ENCODE measurements at regions not wholly inside any gene's neighbourhood (a gene's known extent, or its start where the extent isn't known, plus 50 kb on each side); places are given as distances from the start of the nearest gene placed in this dataset.

- no peak overlapping the region for H3K27ac Mint-ChIP-seq
- no peaks in the 10 kb centered on the region for H3K27me3 Mint-ChIP-seq (ENCODE audit: low read depth)
- no peak overlapping the region for H3K4me3 Mint-ChIP-seq
- ATAC-seq = no peak
- peaks cover 17% of the 10 kb centered on the region for H3K4me1 Mint-ChIP-seq
- no peak for TF ChIP-seq ATF2 (CRISPR knock-in tag; IDR thresholded peaks at IDR 0.05; ENCODE audit: borderline replicate concordance, low read depth)
- no peak for TF ChIP-seq ZNF317 (CRISPR knock-in tag; IDR thresholded peaks at IDR 0.05; ENCODE audit: borderline replicate concordance, low read depth)
- no peak for TF ChIP-seq PREB (CRISPR knock-in tag; IDR thresholded peaks at IDR 0.05; ENCODE audit: borderline replicate concordance)
- no peak for TF ChIP-seq RORB (CRISPR knock-in tag; IDR thresholded peaks at IDR 0.05)
- TF ChIP-seq MLX (CRISPR knock-in tag; IDR thresholded peaks at IDR 0.05) = no peak
- TF ChIP-seq GTF2I (CRISPR knock-in tag; conservative IDR thresholded peaks at IDR 0.05) = no peak
- no peak for TF ChIP-seq TCF7 (CRISPR knock-in tag; IDR thresholded peaks at IDR 0.05; ENCODE audit: low read depth)
- no peak for TF ChIP-seq ETV6 (CRISPR knock-in tag; IDR thresholded peaks at IDR 0.05)
- no peak for TF ChIP-seq ZNF425 (CRISPR knock-in tag; conservative IDR thresholded peaks at IDR 0.05)
- no peaks in the 10 kb centered on the region for H3K9me3 Mint-ChIP-seq
- ChIA-PET POLR2A (no interaction called here), CTCF (no interaction called here)
- DNase-seq (ENCODE audit: low spot score) = no peak
- no peaks in the 10 kb centered on the region for H3K36me3 Mint-ChIP-seq
These were observed 267.0 kb downstream of the NOL4 start for GRCh38 chr18:33957707-33958106.

GRCh38 chr18:33951031-33951430, 273.7 kb downstream of the NOL4 start:
- Mint-ChIP-seq H3K9me3 (no peaks in the 10 kb centered on the region), H3K27me3 (ENCODE audit: low read depth) (no peaks in the 10 kb centered on the region), H3K4me3 (no peak overlapping the region), H3K36me3 (no peaks in the 10 kb centered on the region), H3K4me1 (no peaks in the 10 kb centered on the region), H3K27ac (no peak overlapping the region)
- ChIA-PET CTCF (no interaction called here), POLR2A (no interaction called here)
- no peak for DNase-seq (ENCODE audit: low spot score)
- TF ChIP-seq OVOL2 (CRISPR knock-in tag; IDR thresholded peaks at IDR 0.05; ENCODE audit: borderline replicate concordance) = no peak
- TF ChIP-seq MLX (CRISPR knock-in tag; IDR thresholded peaks at IDR 0.05) = no peak
- no peak for TF ChIP-seq USF1 (CRISPR knock-in tag; IDR thresholded peaks at IDR 0.05)
- no peak for TF ChIP-seq FOXK1 (CRISPR knock-in tag; IDR thresholded peaks at IDR 0.05)
- no peak for TF ChIP-seq FOXP1 (CRISPR knock-in tag; IDR thresholded peaks at IDR 0.05; ENCODE audit: borderline replicate concordance)
- no peak for TF ChIP-seq ATF1 (CRISPR knock-in tag; IDR thresholded peaks at IDR 0.05)
- ATAC-seq = no peak

- ChIA-PET POLR2A (no interaction called here), CTCF (no interaction called here)
- H3K36me3 Mint-ChIP-seq = no peaks in the 10 kb centered on the region
- no peaks in the 10 kb centered on the region for H3K4me1 Mint-ChIP-seq
- ATAC-seq (no peak), DNase-seq (ENCODE audit: low spot score) (no peak)
- no peak overlapping the region for H3K4me3 Mint-ChIP-seq
- H3K27ac Mint-ChIP-seq = no peak overlapping the region
- no peaks in the 10 kb centered on the region for H3K27me3 Mint-ChIP-seq (ENCODE audit: low read depth)
- H3K9me3 Mint-ChIP-seq = no peaks in the 10 kb centered on the region
- TF ChIP-seq MAX (CRISPR knock-in tag; IDR thresholded peaks at IDR 0.05) (no peak), TEAD1 (CRISPR knock-in tag; IDR thresholded peaks at IDR 0.05) (no peak), RELA (CRISPR knock-in tag; IDR thresholded peaks at IDR 0.05; ENCODE audit: borderline replicate concordance) (no peak), AR (CRISPR knock-in tag; IDR thresholded peaks at IDR 0.05) (no peak), ZNF512 (CRISPR knock-in tag; IDR thresholded peaks at IDR 0.05; ENCODE audit: borderline replicate concordance) (no peak)
These were observed 278.4 kb downstream of the NOL4 start for GRCh38 chr18:33946336-33946735.

Measured in WTC11 (cell line).